ENCODE measurements at regions not wholly inside any gene's neighbourhood (a gene's known extent, or its start where the extent isn't known, plus 50 kb on each side); places are given as distances from the start of the nearest gene placed in this dataset.

DNA sequence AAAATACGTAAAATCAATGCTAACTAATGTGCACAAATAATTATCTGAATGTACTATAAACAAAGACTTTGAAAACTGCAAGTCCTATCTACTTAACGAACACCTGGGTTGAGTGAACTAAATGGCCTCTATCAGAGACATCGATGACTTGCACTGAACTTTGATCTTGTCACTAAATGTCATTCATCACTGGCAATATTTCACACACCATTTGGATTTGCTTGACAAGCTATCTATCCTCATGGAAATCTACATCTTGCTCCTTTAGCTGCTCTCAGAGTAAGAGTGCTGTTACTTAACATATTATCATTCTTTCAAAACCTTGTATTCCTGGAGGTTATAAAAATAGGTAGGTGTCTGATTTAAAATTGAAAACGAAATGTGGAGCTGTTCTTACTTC, 289.3 kb downstream of the TLL1 start:
- no peak overlapping the region for H2BK120ac ChIP-seq (replicated peaks; ENCODE audit: low read depth, low read length)
- H3K79me2 ChIP-seq (ENCODE audit: control insufficient read depth in 1 of 2, insufficient read depth in 2 of 2, low read length in 2 of 2) = no peaks in the 10 kb centered on the region
- H4K5ac ChIP-seq (ENCODE audit: insufficient read length, low read depth, low read length) = no peak overlapping the region
- CTCF ChIA-PET (ENCODE audit: partially characterized antibody) = interaction anchor here (0.8 to 1.6 kb wide), 3 partner anchors 20 to 89 kb away, joined by 4 to 6 read pairs (median 4); no protein-coding TSS in a partner anchor
- no peaks in the 10 kb centered on the region for H3K36me3 ChIP-seq (ENCODE audit: control insufficient read depth in 2 of 4, insufficient read depth in 4 of 4, low read length in 3 of 4)
- WGBS, 2 experiments (ENCODE audit: extremely low coverage in 1 of 2, insufficient coverage in 1 of 2, insufficient read length in 1 of 2, insufficient replicate concordance in 2 of 2, low coverage in 1 of 2, low lambda C conversion rate in 2 of 2, missing lambda C conversion rate in 1 of 2) = 84% methylated on average over 4 of the region's 4 CpGs; no CpG with 5 or more reads in 1 of the 2 experiments
- no peaks in the 10 kb centered on the region for H3K27me3 ChIP-seq (replicated peaks in 1 of 4; ENCODE audit: control insufficient read depth in 3 of 4, extremely low read depth in 1 of 4, insufficient read depth in 3 of 4, low read length in 3 of 4)
- no peak overlapping the region for H4K8ac ChIP-seq (ENCODE audit: extremely low read depth, insufficient read depth, low read length)
- no peak overlapping the region for H3K18ac ChIP-seq (ENCODE audit: extremely low read depth, low read length)
- POLR2A ChIA-PET (ENCODE audit: partially characterized antibody) = no interaction called here
- no peak overlapping the region for H3K56ac ChIP-seq (replicated peaks; ENCODE audit: insufficient read length, low read depth, low read length)
- no peak overlapping the region for H2BK12ac ChIP-seq (ENCODE audit: low read depth, low read length)
- no peaks in the 10 kb centered on the region for H3K4me1 ChIP-seq (replicated peaks in 1 of 4; ENCODE audit: control insufficient read depth in 3 of 4, insufficient read depth in 4 of 4, low read length in 3 of 4)
- no peak overlapping the region for H2AK5ac ChIP-seq (ENCODE audit: low read depth, low read length)
- no peak overlapping the region for H3K4ac ChIP-seq (replicated peaks; ENCODE audit: insufficient read length, low read depth, low read length)
- H3K9ac ChIP-seq (replicated peaks in 1 of 4; ENCODE audit: extremely low read depth in 1 of 4, low read depth in 3 of 4, low read length in 3 of 4) = no peak overlapping the region
- no peaks in the 10 kb centered on the region for H3K23me2 ChIP-seq (ENCODE audit: low read depth, low read length)
- no peak overlapping the region for H3K4me2 ChIP-seq (ENCODE audit: insufficient read depth in 1 of 2, low read depth in 2 of 2, low read length in 2 of 2)
- no peak for DNase-seq (ENCODE audit: low read depth in 1 of 2, low spot score in 2 of 2)
- H3K27ac ChIP-seq (ENCODE audit: low read depth, low read length) = no peak overlapping the region
- no peak overlapping the region for H3K23ac ChIP-seq (ENCODE audit: insufficient read length)
- H3K14ac ChIP-seq (ENCODE audit: insufficient read length) = no peak overlapping the region
- H3K9me3 ChIP-seq (ENCODE audit: insufficient read depth in 2 of 2, low read depth in 1 of 2, low read length in 1 of 2) = no peaks in the 10 kb centered on the region
- FAIRE-seq = no peak
- H4K20me1 ChIP-seq (replicated peaks in 1 of 2; ENCODE audit: control insufficient read depth in 1 of 2, insufficient read depth in 2 of 2, low read length in 2 of 2) = no peaks in the 10 kb centered on the region
- H2BK5ac ChIP-seq (ENCODE audit: low read depth, low read length) = no peak overlapping the region
- H2AFZ ChIP-seq (ENCODE audit: low read length) = no peak overlapping the region
- H2BK20ac ChIP-seq (ENCODE audit: low read length) = no peak overlapping the region
- H3K79me1 ChIP-seq (ENCODE audit: low read depth, low read length) = no peaks in the 10 kb centered on the region
- H3K4me3 ChIP-seq (ENCODE audit: extremely low read depth in 1 of 4, insufficient read depth in 2 of 4, low read depth in 3 of 4, low read length in 4 of 4) = no peak overlapping the region
- H2BK15ac ChIP-seq (ENCODE audit: low read length) = no peak overlapping the region
- no peak overlapping the region for H4K91ac ChIP-seq (replicated peaks; ENCODE audit: insufficient read length, low read length)
- no peak for TF ChIP-seq SRF (IDR thresholded peaks at IDR 0.05; ENCODE audit: low read depth, low read length)
- TF ChIP-seq MAFK (IDR thresholded peaks at IDR 0.05; ENCODE audit: low read depth, low read length) = no peak
- no peak for TF ChIP-seq NANOG (IDR thresholded peaks at IDR 0.05; ENCODE audit: insufficient read depth, low read depth, low read length, poor library complexity, severe bottlenecking)
